MM.1S (cell line): ENCODE measurements at regions not wholly inside any gene's neighbourhood (a gene's known extent, or its start where the extent isn't known, plus 50 kb on each side); places are given as distances from the start of the nearest gene placed in this dataset.

Source experiments
- CTCF ChIP-seq: fragments of 300-600 bp; sonication (generic); IDR thresholded peaks from 2 replicates; pipeline ENCODE4 v1.5.1; 2016; ENCODE audit warnings: antibody characterized with exemption, low read length, mixed read lengths
- EZH2 ChIP-seq: fragments of 300-600 bp; sonication (generic); optimal IDR thresholded peaks from 2 replicates; pipeline ENCODE3; 2017; ENCODE audit warnings: low read depth, mild to moderate bottlenecking, antibody characterized with exemption, low read length, mixed read lengths
- EZH2phosphoT487 ChIP-seq: fragments of 300-600 bp; sonication (generic); IDR thresholded peaks from 2 replicates; pipeline ENCODE4 v1.6.1; 2018; ENCODE audit warnings: antibody characterized with exemption, low read length

- TF ChIP-seq EZH2 (no peak), CTCF (no peak), EZH2phosphoT487 (no peak)
Measured at GRCh38 chr14:53847881-53848280, 108.7 kb downstream of the BMP4 start.
